Natural killer cell (primary cell): ENCODE measurements at regions not wholly inside any gene's neighbourhood (a gene's known extent, or its start where the extent isn't known, plus 50 kb on each side); places are given as distances from the start of the nearest gene placed in this dataset.

Experiments used
- ATAC-seq, 3 donors: fragments of 150-1000 bp in 2 of 3; fragments of 200-7000 bp in 1 of 3; cut with Tn5 transposase; 1 replicate in 1 of 3; 2 replicates in 2 of 3; pipeline ENCODE4 v1.10.0; 2021; ENCODE audit warnings: mild to moderate bottlenecking in 2 of 3, moderate library complexity in 2 of 3
- DNase-seq, 2 donors: peaks; one replicate each; pipeline versions ENCODE4 v3.0.0 to v3.0.0-alpha.2; 2013 to 2021; ENCODE audit warnings: mixed read lengths in 1 of 2
- H3K27ac ChIP-seq: one replicate; pipeline ENCODE4 v1.5.1; 2013; ENCODE audit warnings: mild to moderate bottlenecking, low read length
- H3K27me3 ChIP-seq: one replicate; pipeline ENCODE4 v1.6.1; 2013; ENCODE audit warnings: low read length; ENCODE audit not compliant: control insufficient read depth, insufficient read depth
- H3K36me3 ChIP-seq: one replicate; pipeline ENCODE4 v1.6.1; 2013; ENCODE audit warnings: low read length; ENCODE audit not compliant: control insufficient read depth, insufficient read depth
- H3K4me1 ChIP-seq: one replicate; pipeline ENCODE4 v1.6.1; 2013; ENCODE audit warnings: low read length; ENCODE audit not compliant: control insufficient read depth, insufficient read depth
- H3K4me3 ChIP-seq: one replicate; pipeline ENCODE4 v1.5.1; 2013; ENCODE audit warnings: low read length
- H3K9me3 ChIP-seq: one replicate; pipeline ENCODE4 v1.6.1; 2013; ENCODE audit warnings: low read length; ENCODE audit not compliant: control insufficient read depth, insufficient read depth
- H3K27ac Mint-ChIP-seq, 2 donors: one replicate each; pipeline ENCODE4 v1.8.0; 2022; ENCODE audit warnings: mild to moderate bottlenecking in 2 of 2, mixed read lengths in 2 of 2, moderate library complexity in 1 of 2
- H3K27me3 Mint-ChIP-seq, 2 donors: one replicate each; pipeline ENCODE4 v1.8.0; 2022; ENCODE audit warnings: low read depth in 2 of 2, mixed read lengths in 2 of 2
- H3K36me3 Mint-ChIP-seq: one replicate; pipeline ENCODE4 v1.8.0; 2022; ENCODE audit warnings: mixed read lengths
- H3K4me1 Mint-ChIP-seq, 2 donors: one replicate each; pipeline ENCODE4 v1.8.0; 2022; ENCODE audit warnings: mixed read lengths in 2 of 2
- H3K4me3 Mint-ChIP-seq: one replicate; pipeline ENCODE4 v1.8.0; 2022; ENCODE audit warnings: mild to moderate bottlenecking, moderate library complexity, mixed read lengths
- H3K9me3 Mint-ChIP-seq, 2 donors: one replicate each; pipeline ENCODE4 v1.8.0; 2022; ENCODE audit warnings: mixed read lengths in 2 of 2
- CTCF ChIP-seq: fragments of 200-600 bp; IDR thresholded peaks from one replicate; pipeline ENCODE4 v1.8.0; 2022; ENCODE audit warnings: antibody characterized with exemption
- WGBS: methylation state at CpG from one replicate; pipeline ENCODE4 v1.1.7; 2013; ENCODE audit warnings: missing lambda C conversion rate; ENCODE audit not compliant: insufficient coverage; 5-methylcytosine and 5-hydroxymethylcytosine counted together
- intact Hi-C: fragments of 100-400 bp; cut with micrococcal nuclease; formaldehyde crosslinking; loops from one replicate; pipeline ENCODE4 v1.14.2; 2022

DNA sequence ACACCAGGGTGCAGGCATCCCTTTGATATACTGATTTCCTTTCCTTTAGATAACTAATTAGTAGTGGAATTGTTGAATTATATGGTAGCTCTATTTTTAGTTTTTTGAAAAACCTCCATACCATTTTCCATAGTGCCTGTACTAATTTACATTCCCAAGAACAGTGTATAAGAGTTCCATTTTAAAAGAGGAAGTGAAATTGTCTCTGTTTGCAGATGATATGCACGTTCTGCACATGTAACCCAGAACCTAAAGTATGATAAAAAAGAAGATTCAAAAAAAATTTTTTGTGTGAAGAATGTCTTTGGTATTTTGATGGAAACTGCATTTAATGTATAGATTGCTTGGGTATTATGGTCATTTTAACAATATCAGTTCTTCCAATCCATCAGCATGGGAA, 424.0 kb upstream of the CCNH start:
- Mint-ChIP-seq H3K27ac (no peak overlapping the region), H3K4me3 (no peak overlapping the region), H3K27me3 (no peaks in the 10 kb centered on the region), H3K4me1 (no peaks in the 10 kb centered on the region), H3K36me3 (peaks cover 14% of the 10 kb centered on the region), H3K9me3 (peaks cover 10 to 26% of the 10 kb centered on the region in 2 donors)
- no peak for TF ChIP-seq CTCF
- no peak overlapping the region for H3K4me3 ChIP-seq
- peaks cover 6% of the 10 kb centered on the region for H3K9me3 ChIP-seq
- WGBS: 29% methylated on average over 1 of the region's 1 CpG
- no peak for DNase-seq
- no peaks in the 10 kb centered on the region for H3K4me1 ChIP-seq
- ATAC-seq: no peak
- H3K27ac ChIP-seq: no peak overlapping the region
- no peaks in the 10 kb centered on the region for H3K27me3 ChIP-seq
- intact Hi-C loops: no loop called here
- H3K36me3 ChIP-seq: no peaks in the 10 kb centered on the region

GRCh38 chr5:87831499-87831898, 418.8 kb upstream of the CCNH start:
- Histone ChIP-seq H3K36me3 (no peaks in the 10 kb centered on the region), H3K27me3 (no peaks in the 10 kb centered on the region), H3K27ac (no peak overlapping the region), H3K9me3 (peaks cover 8% of the 10 kb centered on the region), H3K4me3 (no peak overlapping the region), H3K4me1 (no peaks in the 10 kb centered on the region)
- Mint-ChIP-seq H3K36me3 (no peaks in the 10 kb centered on the region), H3K4me1 (no peaks in the 10 kb centered on the region), H3K27ac (no peak overlapping the region), H3K27me3 (no peaks in the 10 kb centered on the region), H3K9me3 (peaks cover 7 to 9% of the 10 kb centered on the region in 2 donors), H3K4me3 (no peak overlapping the region)
- no peak for TF ChIP-seq CTCF
- 73% methylated on average over 2 of the region's 2 CpGs for WGBS
- intact Hi-C loops: no loop called here
- DNase-seq (no peak), ATAC-seq (no peak)

DNA sequence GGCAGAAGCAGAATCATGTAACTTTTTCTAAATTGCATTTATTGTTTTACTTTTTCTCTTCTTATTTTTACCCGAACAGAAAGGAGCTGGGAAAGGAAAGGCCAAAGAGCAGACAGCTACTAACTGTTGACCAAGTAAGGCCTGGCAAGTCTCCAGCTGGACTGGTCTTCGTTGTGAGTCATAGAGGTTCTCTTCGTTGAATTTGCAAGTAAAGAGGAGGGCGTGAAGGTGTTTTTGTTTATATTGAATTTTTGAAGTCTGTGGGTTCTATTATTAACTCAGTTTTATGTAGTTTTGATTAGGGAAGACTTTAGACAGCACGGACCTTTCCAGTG, 416.5 kb upstream of the CCNH start:
- no peak overlapping the region for H3K4me3 ChIP-seq
- no peaks in the 10 kb centered on the region for H3K4me1 ChIP-seq
- peaks cover 8% of the 10 kb centered on the region for H3K9me3 ChIP-seq
- Mint-ChIP-seq H3K4me1 (no peaks in the 10 kb centered on the region), H3K9me3 (peaks cover 4 to 8% of the 10 kb centered on the region in 2 donors), H3K36me3 (no peaks in the 10 kb centered on the region), H3K27ac (no peak overlapping the region), H3K4me3 (no peak overlapping the region), H3K27me3 (no peaks in the 10 kb centered on the region)
- ATAC-seq: no peak
- no peaks in the 10 kb centered on the region for H3K36me3 ChIP-seq
- intact Hi-C loops: no loop called here
- no peak for DNase-seq
- no peaks in the 10 kb centered on the region for H3K27me3 ChIP-seq
- no peak for TF ChIP-seq CTCF
- 74% methylated on average over 4 of the region's 5 CpGs for WGBS
- H3K27ac ChIP-seq: no peak overlapping the region

DNA sequence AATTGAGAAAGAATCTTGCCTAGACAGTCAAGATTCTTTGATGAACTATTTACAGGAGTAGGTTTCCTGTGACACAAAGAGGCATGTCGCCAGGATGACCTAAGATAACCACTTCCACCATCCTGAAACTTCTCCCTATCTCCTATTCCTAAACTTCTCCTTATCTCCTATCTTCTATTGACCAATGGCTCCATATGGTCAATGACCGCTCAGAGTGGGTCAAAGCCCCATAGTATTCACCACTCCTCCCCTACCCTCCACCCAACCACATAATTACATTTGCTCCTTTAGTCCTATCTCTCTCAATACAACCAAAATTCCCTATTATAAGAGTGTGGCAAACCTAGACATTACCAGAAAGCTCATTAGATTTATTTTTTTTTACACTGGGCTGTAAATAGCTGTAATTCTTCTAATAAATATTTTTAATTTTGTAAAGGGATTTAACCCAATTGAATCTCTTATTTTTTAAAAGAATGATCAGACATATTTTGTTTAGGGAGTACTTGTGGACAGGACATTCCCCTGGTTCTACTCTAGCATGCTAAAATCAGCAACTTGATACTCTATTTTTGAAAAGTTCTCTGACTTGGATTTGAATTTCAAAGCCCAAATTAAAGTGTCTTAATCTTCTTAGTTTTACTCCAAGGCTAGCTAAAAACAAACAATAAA, 416.0 kb upstream of the CCNH start:
- H3K27me3 ChIP-seq: no peaks in the 10 kb centered on the region
- Mint-ChIP-seq H3K4me1 (no peaks in the 10 kb centered on the region), H3K27me3 (no peaks in the 10 kb centered on the region), H3K36me3 (no peaks in the 10 kb centered on the region), H3K9me3 (peaks cover 4 to 8% of the 10 kb centered on the region in 2 donors), H3K4me3 (no peak overlapping the region), H3K27ac (no peak overlapping the region)
- DNase-seq (no peak), ATAC-seq (no peak)
- H3K9me3 ChIP-seq: peaks cover 8% of the 10 kb centered on the region
- 77% methylated on average over 2 of the region's 2 CpGs for WGBS
- no peaks in the 10 kb centered on the region for H3K4me1 ChIP-seq
- TF ChIP-seq CTCF: no peak
- no peaks in the 10 kb centered on the region for H3K36me3 ChIP-seq
- intact Hi-C loops: no loop called here
- H3K27ac ChIP-seq: no peak overlapping the region
- no peak overlapping the region for H3K4me3 ChIP-seq
